Activated CD8-positive, alpha-beta T cell treated with anti-CD3 and anti-CD28 coated beads, Interleukin-2, amount 10 ng/mL, durations not matched to agents 7 days and 5 days (primary cell): ENCODE measurements at regions not wholly inside any gene's neighbourhood (a gene's known extent, or its start where the extent isn't known, plus 50 kb on each side); places are given as distances from the start of the nearest gene placed in this dataset.
"Not testable (repeated sequence)": the region's sequence is repeated elsewhere in the genome, so short reads cannot be mapped to it uniquely, and the experiment has no call there.

Source experiments
- ATAC-seq: fragments of 150-1000 bp; cut with Tn5 transposase; one replicate; pipeline ENCODE4 v1.10.0; 2021; ENCODE audit warnings: moderate library complexity
- CTCF ChIA-PET: fragments of 350-600 bp; sonication (Branson Sonifier 250); formaldehyde crosslinking; loops from one replicate; lab custom pipeline; 2021; ENCODE audit warnings: antibody characterized with exemption; lab: Charles Lee
- POLR2A ChIA-PET: fragments of 350-600 bp; sonication (Branson Sonifier 250); formaldehyde crosslinking; loops from one replicate; lab custom pipeline; 2021; ENCODE audit warnings: antibody characterized with exemption; lab: Charles Lee
- DNase-seq: peaks from one replicate; pipeline ENCODE4 v3.0.0-alpha.2; 2020
- H3K27ac Mint-ChIP-seq: one replicate; pipeline ENCODE4 v1.8.0; 2021; ENCODE audit warnings: mild to moderate bottlenecking, mixed read lengths
- H3K27me3 Mint-ChIP-seq: one replicate; pipeline ENCODE4 v1.8.0; 2021; ENCODE audit warnings: low read depth, mixed read lengths
- H3K36me3 Mint-ChIP-seq: one replicate; pipeline ENCODE4 v1.8.0; 2021; ENCODE audit warnings: low read depth, mixed read lengths
- H3K4me1 Mint-ChIP-seq: one replicate; pipeline ENCODE4 v1.8.0; 2021; ENCODE audit warnings: low read depth, mixed read lengths
- H3K4me3 Mint-ChIP-seq: one replicate; pipeline ENCODE4 v1.8.0; 2021; ENCODE audit warnings: mild to moderate bottlenecking, mixed read lengths
- H3K9me3 Mint-ChIP-seq: one replicate; pipeline ENCODE4 v1.8.0; 2022; ENCODE audit warnings: mixed read lengths; ENCODE audit not compliant: insufficient read depth

- no peak for DNase-seq
- ChIA-PET POLR2A (no interaction called here), CTCF (no interaction called here)
- Mint-ChIP-seq H3K4me3 (no peak overlapping the region), H3K9me3 (peaks cover 6% of the 10 kb centered on the region), H3K4me1 (no peaks in the 10 kb centered on the region), H3K27me3 (no peaks in the 10 kb centered on the region), H3K36me3 (no peaks in the 10 kb centered on the region), H3K27ac (no peak overlapping the region)
- ATAC-seq = no peak
These were observed 475.5 kb downstream of the AACS start for GRCh38 chr12:125540580-125541204.

GRCh38 chr12:125544960-125545359, 479.7 kb downstream of the AACS start:
- Mint-ChIP-seq H3K9me3 (peaks cover 6% of the 10 kb centered on the region), H3K27ac (no peak overlapping the region), H3K36me3 (no peaks in the 10 kb centered on the region), H3K27me3 (no peaks in the 10 kb centered on the region), H3K4me1 (no peaks in the 10 kb centered on the region), H3K4me3 (no peak overlapping the region)
- ChIA-PET POLR2A (no interaction called here), CTCF (no interaction called here)
- DNase-seq = no peak
- ATAC-seq = no peak

- Mint-ChIP-seq H3K4me1 (no peaks in the 10 kb centered on the region), H3K27me3 (no peaks in the 10 kb centered on the region), H3K4me3 (no peak overlapping the region), H3K27ac (no peak overlapping the region), H3K36me3 (no peaks in the 10 kb centered on the region), H3K9me3 (no peaks in the 10 kb centered on the region)
- ATAC-seq = no peak
- CTCF ChIA-PET = no interaction called here
- no peak for DNase-seq
- POLR2A ChIA-PET = no interaction called here
These were observed 483.9 kb downstream of the AACS start for GRCh38 chr12:125549171-125549570.

GRCh38 chr12:125549836-125550235, 484.6 kb downstream of the AACS start:
- Mint-ChIP-seq H3K9me3 (no peaks in the 10 kb centered on the region), H3K4me1 (no peaks in the 10 kb centered on the region), H3K27ac (no peak overlapping the region), H3K27me3 (no peaks in the 10 kb centered on the region), H3K4me3 (no peak overlapping the region), H3K36me3 (no peaks in the 10 kb centered on the region)
- DNase-seq (no peak), ATAC-seq (no peak)
- POLR2A ChIA-PET = no interaction called here
- CTCF ChIA-PET = no interaction called here

GRCh38 chr12:125552295-125552694, 487.1 kb downstream of the AACS start:
- no peaks in the 10 kb centered on the region for H3K9me3 Mint-ChIP-seq

GRCh38 chr12:125561008-125561407, 495.8 kb downstream of the AACS start:
- H3K4me3 Mint-ChIP-seq, H3K4me1 Mint-ChIP-seq, CTCF ChIA-PET, H3K27ac Mint-ChIP-seq, DNase-seq, H3K9me3 Mint-ChIP-seq, H3K27me3 Mint-ChIP-seq, ATAC-seq, POLR2A ChIA-PET, H3K36me3 Mint-ChIP-seq: not testable (repeated sequence)

More at GRCh38 chr12:125552295-125552694, 487.1 kb downstream of the AACS start:
- Mint-ChIP-seq H3K27ac (no peak overlapping the region), H3K27me3 (no peaks in the 10 kb centered on the region), H3K4me1 (no peaks in the 10 kb centered on the region), H3K36me3 (no peaks in the 10 kb centered on the region), H3K4me3 (no peak overlapping the region)
- ChIA-PET POLR2A (no interaction called here), CTCF (no interaction called here)
- no peak for ATAC-seq
- DNase-seq = no peak

GRCh38 chr12:125564753-125565152, 499.5 kb downstream of the AACS start:
- no peak overlapping the region for H3K4me3 Mint-ChIP-seq
- no peak overlapping the region for H3K27ac Mint-ChIP-seq
- DNase-seq = no peak

GRCh38 chr12:125567581-125567980, 502.3 kb downstream of the AACS start:
- ATAC-seq (no peak), DNase-seq (no peak)
- no peaks in the 10 kb centered on the region for H3K36me3 Mint-ChIP-seq
- no peaks in the 10 kb centered on the region for H3K27me3 Mint-ChIP-seq
- ChIA-PET POLR2A (no interaction called here), CTCF (no interaction called here)
- no peaks in the 10 kb centered on the region for H3K9me3 Mint-ChIP-seq
- H3K27ac Mint-ChIP-seq = no peak overlapping the region
- H3K4me3 Mint-ChIP-seq = no peak overlapping the region
- no peaks in the 10 kb centered on the region for H3K4me1 Mint-ChIP-seq

More at GRCh38 chr12:125564753-125565152, 499.5 kb downstream of the AACS start:
- H3K36me3 Mint-ChIP-seq = no peaks in the 10 kb centered on the region
- H3K27me3 Mint-ChIP-seq = no peaks in the 10 kb centered on the region
- POLR2A ChIA-PET = interaction anchor here (0.6 kb wide), 1 partner anchor 11 kb away, joined by 3 read pairs; no protein-coding TSS in a partner anchor
- ATAC-seq = no peak
- H3K4me1 Mint-ChIP-seq = no peaks in the 10 kb centered on the region
- CTCF ChIA-PET = no interaction called here
- peaks cover 4% of the 10 kb centered on the region for H3K9me3 Mint-ChIP-seq

- no peaks in the 10 kb centered on the region for H3K9me3 Mint-ChIP-seq
- no peaks in the 10 kb centered on the region for H3K4me1 Mint-ChIP-seq
- H3K36me3 Mint-ChIP-seq = no peaks in the 10 kb centered on the region
- no peaks in the 10 kb centered on the region for H3K27me3 Mint-ChIP-seq
- no peak overlapping the region for H3K27ac Mint-ChIP-seq
- DNase-seq = no peak
- POLR2A ChIA-PET = no interaction called here
- CTCF ChIA-PET = no interaction called here
- no peak for ATAC-seq
- H3K4me3 Mint-ChIP-seq = no peak overlapping the region
These were observed 503.1 kb downstream of the AACS start for GRCh38 chr12:125568306-125568705.

- DNase-seq = no peak
- Mint-ChIP-seq H3K9me3 (peaks cover 4% of the 10 kb centered on the region), H3K36me3 (no peaks in the 10 kb centered on the region), H3K4me1 (no peaks in the 10 kb centered on the region), H3K27ac (no peak overlapping the region), H3K4me3 (no peak overlapping the region), H3K27me3 (no peaks in the 10 kb centered on the region)
- no peak for ATAC-seq
- POLR2A ChIA-PET = no interaction called here
- CTCF ChIA-PET = no interaction called here
These were observed 508.0 kb downstream of the AACS start for GRCh38 chr12:125573271-125573670.

GRCh38 chr12:125577334-125577733, 512.1 kb downstream of the AACS start:
- CTCF ChIA-PET = no interaction called here
- peaks cover 13% of the 10 kb centered on the region for H3K9me3 Mint-ChIP-seq

GRCh38 chr12:125579916-125580315, 514.7 kb downstream of the AACS start:
- Mint-ChIP-seq H3K27ac (no peak overlapping the region), H3K36me3 (no peaks in the 10 kb centered on the region), H3K9me3 (peaks cover 13% of the 10 kb centered on the region), H3K4me1 (no peaks in the 10 kb centered on the region), H3K4me3 (no peak overlapping the region), H3K27me3 (no peaks in the 10 kb centered on the region)
- DNase-seq (no peak), ATAC-seq (no peak)
- ChIA-PET CTCF (no interaction called here), POLR2A (no interaction called here)

More at GRCh38 chr12:125577334-125577733, 512.1 kb downstream of the AACS start:
- DNase-seq (no peak), ATAC-seq (no peak)
- no peaks in the 10 kb centered on the region for H3K27me3 Mint-ChIP-seq
- no peak overlapping the region for H3K27ac Mint-ChIP-seq
- H3K4me1 Mint-ChIP-seq = no peaks in the 10 kb centered on the region
- no peaks in the 10 kb centered on the region for H3K36me3 Mint-ChIP-seq
- POLR2A ChIA-PET = no interaction called here
- no peak overlapping the region for H3K4me3 Mint-ChIP-seq

GRCh38 chr12:125583071-125583470, 517.8 kb downstream of the AACS start:
- POLR2A ChIA-PET = no interaction called here
- Mint-ChIP-seq H3K27me3 (no peaks in the 10 kb centered on the region), H3K36me3 (no peaks in the 10 kb centered on the region), H3K9me3 (peaks cover 11% of the 10 kb centered on the region), H3K4me1 (no peaks in the 10 kb centered on the region), H3K27ac (no peak overlapping the region), H3K4me3 (no peak overlapping the region)
- no peak for ATAC-seq
- no peak for DNase-seq
- CTCF ChIA-PET = no interaction called here
